ENCODE measurements at regions not wholly inside any gene's neighbourhood (a gene's known extent, or its start where the extent isn't known, plus 50 kb on each side); places are given as distances from the start of the nearest gene placed in this dataset.
"Not testable (repeated sequence)": the region's sequence is repeated elsewhere in the genome, so short reads cannot be mapped to it uniquely, and the experiment has no call there.

GRCh38 chr5:30390095-30390494 is 803.4 kb upstream of the CDH6 start:
- DNase-seq: no peak
- H3K4me3 Mint-ChIP-seq: no peak overlapping the region
- H3K27me3 Mint-ChIP-seq (ENCODE audit: low read depth): no peaks in the 10 kb centered on the region
- H3K4me1 Mint-ChIP-seq (ENCODE audit: low read depth): no peaks in the 10 kb centered on the region
- peaks cover 29% of the 10 kb centered on the region for H3K9me3 Mint-ChIP-seq
- no peaks in the 10 kb centered on the region for H3K36me3 Mint-ChIP-seq (ENCODE audit: insufficient read depth)
- ATAC-seq: no peak

- H3K9me3 Mint-ChIP-seq: peaks cover 23% of the 10 kb centered on the region
- H3K27me3 Mint-ChIP-seq (ENCODE audit: low read depth): no peaks in the 10 kb centered on the region
- ATAC-seq: no peak
- no peak for DNase-seq
- H3K36me3 Mint-ChIP-seq (ENCODE audit: insufficient read depth): no peaks in the 10 kb centered on the region
- H3K4me3 Mint-ChIP-seq: no peak overlapping the region
- H3K4me1 Mint-ChIP-seq (ENCODE audit: low read depth): no peaks in the 10 kb centered on the region
Measured at GRCh38 chr5:30387974-30388632, 805.4 kb upstream of the CDH6 start.

- no peak for ATAC-seq
- H3K27me3 Mint-ChIP-seq (ENCODE audit: low read depth): no peaks in the 10 kb centered on the region
- no peak overlapping the region for H3K4me3 Mint-ChIP-seq
- no peak for DNase-seq
- H3K36me3 Mint-ChIP-seq (ENCODE audit: insufficient read depth): no peaks in the 10 kb centered on the region
- peaks cover 23% of the 10 kb centered on the region for H3K9me3 Mint-ChIP-seq
- no peaks in the 10 kb centered on the region for H3K4me1 Mint-ChIP-seq (ENCODE audit: low read depth)
Measured at GRCh38 chr5:30385754-30386153, 807.7 kb upstream of the CDH6 start.

- no peaks in the 10 kb centered on the region for H3K27me3 Mint-ChIP-seq (ENCODE audit: low read depth)
- no peak for ATAC-seq
Measured at GRCh38 chr5:30384171-30384570, 809.3 kb upstream of the CDH6 start.

GRCh38 chr5:30380228-30380627 is 813.3 kb upstream of the CDH6 start:
- Mint-ChIP-seq H3K4me3 (no peak overlapping the region), H3K4me1 (ENCODE audit: low read depth) (no peaks in the 10 kb centered on the region), H3K36me3 (ENCODE audit: insufficient read depth) (no peaks in the 10 kb centered on the region), H3K27me3 (ENCODE audit: low read depth) (no peaks in the 10 kb centered on the region), H3K9me3 (peaks cover 3% of the 10 kb centered on the region)
- ATAC-seq (no peak), DNase-seq (no peak)

More at GRCh38 chr5:30384171-30384570, 809.3 kb upstream of the CDH6 start:
- Mint-ChIP-seq H3K36me3 (ENCODE audit: insufficient read depth) (no peaks in the 10 kb centered on the region), H3K4me1 (ENCODE audit: low read depth) (no peaks in the 10 kb centered on the region), H3K9me3 (peaks cover 11% of the 10 kb centered on the region), H3K4me3 (no peak overlapping the region)
- no peak for DNase-seq

GRCh38 chr5:30376848-30377247 is 816.6 kb upstream of the CDH6 start:
- no peaks in the 10 kb centered on the region for H3K4me1 Mint-ChIP-seq (ENCODE audit: low read depth)
- H3K9me3 Mint-ChIP-seq: peaks cover 3% of the 10 kb centered on the region
- ATAC-seq (no peak), DNase-seq (no peak)
- H3K27me3 Mint-ChIP-seq (ENCODE audit: low read depth): no peaks in the 10 kb centered on the region
- no peaks in the 10 kb centered on the region for H3K36me3 Mint-ChIP-seq (ENCODE audit: insufficient read depth)
- H3K4me3 Mint-ChIP-seq: no peak overlapping the region

- Mint-ChIP-seq H3K4me1 (ENCODE audit: low read depth) (no peaks in the 10 kb centered on the region), H3K27me3 (ENCODE audit: low read depth) (no peaks in the 10 kb centered on the region), H3K4me3 (no peak overlapping the region), H3K36me3 (ENCODE audit: insufficient read depth) (no peaks in the 10 kb centered on the region), H3K9me3 (peaks cover 18% of the 10 kb centered on the region)
- DNase-seq (no peak), ATAC-seq (no peak)
Measured at GRCh38 chr5:30368064-30368463, 825.4 kb upstream of the CDH6 start.

- peaks cover 31% of the 10 kb centered on the region for H3K9me3 Mint-ChIP-seq
- DNase-seq; ATAC-seq; H3K36me3 Mint-ChIP-seq (ENCODE audit: insufficient read depth); H3K27me3 Mint-ChIP-seq (ENCODE audit: low read depth); H3K4me3 Mint-ChIP-seq; H3K4me1 Mint-ChIP-seq (ENCODE audit: low read depth): not testable (repeated sequence)
Measured at GRCh38 chr5:30365031-30365430, 828.5 kb upstream of the CDH6 start.

- H3K27me3 Mint-ChIP-seq (ENCODE audit: low read depth): no peaks in the 10 kb centered on the region
- DNase-seq (no peak), ATAC-seq (no peak)
- no peaks in the 10 kb centered on the region for H3K4me1 Mint-ChIP-seq (ENCODE audit: low read depth)
- H3K36me3 Mint-ChIP-seq (ENCODE audit: insufficient read depth): no peaks in the 10 kb centered on the region
- H3K9me3 Mint-ChIP-seq: peaks cover 17% of the 10 kb centered on the region
- no peak overlapping the region for H3K4me3 Mint-ChIP-seq
Measured at GRCh38 chr5:30357371-30357770, 836.1 kb upstream of the CDH6 start.

GRCh38 chr5:30355675-30356074 is 837.8 kb upstream of the CDH6 start:
- ATAC-seq (no peak), DNase-seq (no peak)
- H3K27me3 Mint-ChIP-seq (ENCODE audit: low read depth): no peaks in the 10 kb centered on the region
- no peaks in the 10 kb centered on the region for H3K36me3 Mint-ChIP-seq (ENCODE audit: insufficient read depth)
- H3K4me1 Mint-ChIP-seq (ENCODE audit: low read depth): no peaks in the 10 kb centered on the region
- H3K9me3 Mint-ChIP-seq: peaks cover 4% of the 10 kb centered on the region
- no peak overlapping the region for H3K4me3 Mint-ChIP-seq

- H3K4me3 Mint-ChIP-seq: no peak overlapping the region
- H3K4me1 Mint-ChIP-seq (ENCODE audit: low read depth): no peaks in the 10 kb centered on the region
- no peaks in the 10 kb centered on the region for H3K36me3 Mint-ChIP-seq (ENCODE audit: insufficient read depth)
- DNase-seq (no peak), ATAC-seq (no peak)
- H3K27me3 Mint-ChIP-seq (ENCODE audit: low read depth): no peaks in the 10 kb centered on the region
- H3K9me3 Mint-ChIP-seq: peaks cover 10% of the 10 kb centered on the region
Measured at GRCh38 chr5:30347858-30348257, 845.6 kb upstream of the CDH6 start.

- H3K4me3 Mint-ChIP-seq; H3K4me1 Mint-ChIP-seq (ENCODE audit: low read depth); H3K36me3 Mint-ChIP-seq (ENCODE audit: insufficient read depth); H3K27me3 Mint-ChIP-seq (ENCODE audit: low read depth); DNase-seq; ATAC-seq: not testable (repeated sequence)
- peaks cover 15% of the 10 kb centered on the region for H3K9me3 Mint-ChIP-seq
Measured at GRCh38 chr5:30345539-30346345, 847.7 kb upstream of the CDH6 start.

- DNase-seq (no peak), ATAC-seq (no peak)
- H3K36me3 Mint-ChIP-seq (ENCODE audit: insufficient read depth): no peaks in the 10 kb centered on the region
- H3K27me3 Mint-ChIP-seq (ENCODE audit: low read depth): no peaks in the 10 kb centered on the region
- H3K4me3 Mint-ChIP-seq: no peak overlapping the region
- H3K9me3 Mint-ChIP-seq: peaks cover 18% of the 10 kb centered on the region
- no peaks in the 10 kb centered on the region for H3K4me1 Mint-ChIP-seq (ENCODE audit: low read depth)
Measured at GRCh38 chr5:30343707-30344106, 849.8 kb upstream of the CDH6 start.

- Mint-ChIP-seq H3K27me3 (ENCODE audit: low read depth) (no peaks in the 10 kb centered on the region), H3K36me3 (ENCODE audit: insufficient read depth) (no peaks in the 10 kb centered on the region), H3K4me3 (no peak overlapping the region), H3K4me1 (ENCODE audit: low read depth) (no peaks in the 10 kb centered on the region), H3K9me3 (peaks cover 28% of the 10 kb centered on the region)
- no peak for ATAC-seq
- DNase-seq: no peak
Measured at GRCh38 chr5:30341466-30341865, 852.0 kb upstream of the CDH6 start.

- H3K36me3 Mint-ChIP-seq (ENCODE audit: insufficient read depth): no peaks in the 10 kb centered on the region
- DNase-seq: no peak
- no peaks in the 10 kb centered on the region for H3K27me3 Mint-ChIP-seq (ENCODE audit: low read depth)
- no peak overlapping the region for H3K4me3 Mint-ChIP-seq
- H3K9me3 Mint-ChIP-seq: peaks cover 17% of the 10 kb centered on the region
- ATAC-seq: no peak
- H3K4me1 Mint-ChIP-seq (ENCODE audit: low read depth): no peaks in the 10 kb centered on the region
Measured at GRCh38 chr5:30337084-30337573, 856.4 kb upstream of the CDH6 start.

Measured in activated T-cell treated with anti-CD3 and anti-CD28 coated beads, Interleukin-2, amount 50 U/mL, for 4 hours (primary cell).